ENCODE measurements at regions not wholly inside any gene's neighbourhood (a gene's known extent, or its start where the extent isn't known, plus 50 kb on each side); places are given as distances from the start of the nearest gene placed in this dataset.
"Not testable (repeated sequence)": the region's sequence is repeated elsewhere in the genome, so short reads cannot be mapped to it uniquely, and the experiment has no call there.

DNA sequence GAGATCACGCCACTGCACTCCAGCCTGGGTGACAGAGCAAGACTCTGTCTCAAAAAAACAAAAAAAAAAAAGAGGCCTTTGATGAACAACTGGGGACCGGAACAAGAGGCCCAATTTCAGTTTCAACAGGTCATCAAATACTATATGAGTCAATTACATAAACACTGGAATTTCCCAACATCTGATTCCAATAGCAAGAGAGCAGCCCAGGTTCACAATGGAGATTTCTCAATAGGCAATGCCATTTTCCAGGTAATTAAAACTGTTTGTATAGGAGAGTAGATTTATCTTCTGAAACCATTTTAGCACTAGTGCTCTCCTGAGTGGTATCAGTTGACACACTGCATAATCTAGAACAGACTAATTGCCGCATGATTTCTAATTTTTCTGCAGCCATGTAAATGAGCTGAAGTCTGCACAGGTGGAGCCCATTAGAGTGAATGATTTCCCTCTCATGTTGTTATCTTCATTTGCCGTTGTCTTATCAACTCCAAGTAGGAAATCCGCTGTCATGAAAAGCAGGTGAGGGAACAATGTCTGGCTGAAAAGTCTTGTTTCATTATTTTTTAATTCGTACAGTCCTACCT lies 264.1 kb upstream of the MEIS1 start:
- DNase-seq = no peak

DNA sequence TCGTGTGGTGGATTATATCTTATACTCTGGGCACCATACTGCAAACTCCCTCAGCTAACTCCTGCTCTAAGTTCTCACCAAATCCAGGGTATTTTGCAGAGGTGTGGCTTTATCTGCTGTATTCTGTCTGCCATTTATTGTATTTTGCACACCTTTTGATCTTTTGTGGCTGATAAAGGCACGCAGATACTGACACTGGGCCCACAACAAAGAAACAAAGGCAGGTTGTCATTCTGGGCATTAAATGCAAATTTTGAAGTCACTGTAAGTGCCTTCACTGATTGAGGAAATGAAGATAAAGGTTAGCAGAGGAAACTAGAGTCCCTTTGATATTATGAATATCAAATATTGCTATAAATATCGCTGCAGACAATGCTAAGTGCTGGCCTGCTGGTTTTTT lies 265.8 kb upstream of the MEIS1 start:
- no peak for DNase-seq

DNA sequence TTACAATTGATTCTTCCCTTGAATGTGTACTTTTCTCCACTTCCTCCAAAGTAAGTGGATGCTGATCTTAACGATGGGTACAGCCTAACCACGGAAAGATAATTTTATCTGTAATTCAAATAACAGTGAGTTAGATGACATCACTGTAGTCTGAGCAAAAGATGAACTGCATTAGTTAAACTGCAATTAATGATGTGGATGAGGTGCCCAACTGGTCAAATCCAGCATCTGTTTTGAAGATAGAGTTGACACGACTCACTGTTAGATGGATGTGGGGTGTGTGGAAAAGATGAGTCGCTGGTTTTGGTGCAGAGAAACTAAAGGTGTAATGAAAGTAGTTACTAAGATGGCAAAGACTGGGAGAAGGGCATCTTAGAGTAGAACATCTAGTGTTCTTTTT lies 270.5 kb upstream of the MEIS1 start:
- no peak for DNase-seq

DNA sequence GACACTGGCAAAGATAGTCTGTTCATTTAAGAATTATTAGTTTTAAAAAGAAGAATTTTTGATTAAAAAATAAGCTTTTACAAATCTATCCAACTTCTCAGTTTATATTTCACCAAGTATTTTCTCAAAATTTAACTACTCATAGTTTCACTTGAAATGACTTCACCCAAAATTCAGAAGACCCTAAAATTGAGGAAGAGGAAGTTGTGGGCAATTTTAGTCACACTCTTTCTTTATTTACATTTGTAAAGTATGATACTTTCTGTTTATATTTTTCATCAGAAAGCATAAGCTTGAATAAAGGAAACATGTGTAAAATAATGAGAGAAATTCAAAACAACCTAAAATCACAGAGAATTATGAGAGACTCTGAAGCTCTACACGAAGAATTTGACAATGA lies 278.8 kb upstream of the MEIS1 start:
- DNase-seq = no peak

DNA sequence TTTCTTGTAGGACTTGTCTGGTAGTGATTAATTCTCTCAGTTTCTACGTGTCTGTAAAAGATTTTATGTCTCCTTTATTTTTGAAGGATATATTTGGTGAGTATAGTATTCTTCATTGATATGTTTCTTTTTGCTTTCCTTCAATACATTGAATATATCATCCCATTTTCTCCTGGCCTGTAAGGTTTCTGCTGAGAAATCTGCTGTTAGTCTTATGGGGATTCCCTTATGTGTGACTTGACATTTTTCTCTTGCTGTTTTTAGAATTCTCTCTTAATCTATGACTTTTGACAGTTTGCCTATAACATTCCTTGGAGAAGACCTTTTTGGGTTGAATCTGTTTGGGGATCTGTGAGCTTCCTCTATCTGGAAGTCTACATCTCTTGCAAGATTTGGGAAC lies 281.0 kb upstream of the MEIS1 start:
- DNase-seq = no peak

DNA sequence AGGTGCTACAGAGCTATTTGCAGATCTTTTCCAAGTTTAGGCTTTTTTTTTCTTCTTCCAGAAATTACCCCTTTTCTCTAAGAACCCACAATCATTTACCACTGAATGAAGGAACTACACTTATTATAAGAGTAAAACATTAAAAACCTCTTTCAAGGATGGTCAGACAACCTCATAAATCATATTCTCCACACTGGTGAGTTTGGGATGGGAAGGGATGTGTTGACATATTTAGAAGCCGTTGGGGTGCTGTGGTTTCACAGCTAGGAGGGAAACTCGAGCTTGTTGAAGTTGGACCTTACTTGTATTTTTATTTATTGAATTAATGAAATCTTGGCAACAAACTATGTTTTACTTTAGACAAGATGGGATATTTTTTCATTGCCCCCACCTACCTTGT lies 289.4 kb upstream of the MEIS1 start:
- no peak for DNase-seq

DNA sequence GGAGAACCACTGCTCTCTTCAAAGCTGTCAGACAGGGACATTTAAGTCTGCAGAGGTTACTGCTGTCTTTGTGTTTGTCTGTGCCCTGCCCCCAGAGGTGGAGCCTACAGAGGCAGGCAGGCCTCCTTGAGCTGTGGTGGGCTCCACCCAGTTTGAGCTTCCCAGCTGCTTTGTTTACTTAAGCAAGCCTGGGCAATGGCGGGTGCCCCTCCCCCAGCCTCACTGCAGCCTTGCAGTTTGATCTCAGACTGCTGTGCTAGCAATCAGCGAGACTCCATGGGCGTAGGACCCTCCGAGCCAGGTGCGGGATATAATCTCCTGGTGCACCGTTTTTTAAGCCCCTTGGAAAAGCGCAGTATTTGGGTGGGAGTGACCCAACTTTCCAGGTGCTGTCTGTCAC lies 290.6 kb upstream of the MEIS1 start:
- not testable (repeated sequence) for DNase-seq

DNA sequence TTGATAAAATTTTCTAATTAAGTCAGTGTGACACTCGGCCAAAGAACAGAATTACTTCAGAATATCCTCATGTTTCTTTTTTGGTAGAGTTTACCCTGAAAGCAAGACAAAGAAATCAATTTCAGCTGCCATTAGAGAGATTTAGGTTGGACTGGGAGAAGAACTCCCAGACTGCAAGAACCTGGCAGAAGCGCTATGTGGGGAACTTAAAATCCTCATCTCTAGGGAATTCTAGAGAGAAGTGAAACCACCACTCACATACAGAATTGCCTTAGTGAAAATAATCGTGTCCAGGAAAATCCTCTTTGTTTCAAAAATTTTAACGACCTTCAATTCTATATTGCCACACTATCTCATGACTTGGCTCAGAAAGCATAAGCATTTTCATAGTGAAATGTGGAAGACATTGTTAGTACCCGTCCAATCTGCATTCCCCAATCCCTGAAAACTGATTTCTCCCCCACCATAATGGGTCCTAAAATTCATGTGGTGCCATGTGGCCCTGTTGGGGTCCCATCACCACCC lies 297.3 kb upstream of the MEIS1 start:
- DNase-seq = no peak

DNA sequence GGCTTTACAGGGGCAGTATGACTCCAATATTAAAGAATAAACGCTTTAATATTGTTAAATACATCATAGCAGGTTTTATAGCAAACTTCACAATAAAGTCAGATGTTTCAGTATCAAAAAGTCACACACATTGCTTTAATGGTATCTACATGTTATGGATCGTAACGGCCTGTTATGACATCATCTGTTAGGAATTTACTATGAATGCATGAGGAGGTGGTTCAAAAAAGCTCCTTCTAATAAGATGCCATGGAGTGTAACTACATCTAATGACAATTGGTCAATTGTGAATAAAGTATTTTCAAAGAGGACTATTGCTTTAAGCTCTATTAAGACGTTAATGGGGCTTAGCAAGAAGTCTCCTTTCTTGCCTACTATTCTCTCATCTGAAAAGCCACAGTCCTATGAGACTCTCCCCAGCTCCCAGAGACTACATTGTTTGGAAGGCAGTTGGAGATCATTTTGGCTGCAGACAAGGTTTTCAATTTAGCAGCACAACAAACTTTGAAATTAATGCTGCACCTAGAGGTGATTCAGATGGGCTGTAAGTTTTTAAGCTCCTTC lies 300.7 kb upstream of the MEIS1 start:
- DNase-seq = no peak

DNA sequence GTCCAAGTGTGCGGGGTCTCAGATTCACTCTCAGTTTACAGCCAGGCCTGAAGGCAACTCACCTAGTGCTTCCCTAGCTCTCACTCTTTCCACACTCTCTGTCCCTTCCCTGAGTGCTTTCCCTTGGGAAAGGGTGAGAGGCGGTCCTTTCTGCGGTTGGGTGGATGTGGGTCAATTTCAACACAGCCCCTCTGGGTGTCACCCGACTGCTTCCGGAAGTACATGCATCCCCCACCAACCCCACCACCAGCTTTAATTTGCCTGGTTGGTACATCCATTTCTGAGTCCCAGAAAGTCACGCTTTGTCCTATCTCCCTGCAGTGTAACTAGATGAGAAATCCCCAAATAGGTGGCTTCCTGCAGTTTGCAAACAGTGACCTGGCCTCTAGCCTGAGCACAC lies 307.3 kb upstream of the MEIS1 start:
- DNase-seq = no peak

DNA sequence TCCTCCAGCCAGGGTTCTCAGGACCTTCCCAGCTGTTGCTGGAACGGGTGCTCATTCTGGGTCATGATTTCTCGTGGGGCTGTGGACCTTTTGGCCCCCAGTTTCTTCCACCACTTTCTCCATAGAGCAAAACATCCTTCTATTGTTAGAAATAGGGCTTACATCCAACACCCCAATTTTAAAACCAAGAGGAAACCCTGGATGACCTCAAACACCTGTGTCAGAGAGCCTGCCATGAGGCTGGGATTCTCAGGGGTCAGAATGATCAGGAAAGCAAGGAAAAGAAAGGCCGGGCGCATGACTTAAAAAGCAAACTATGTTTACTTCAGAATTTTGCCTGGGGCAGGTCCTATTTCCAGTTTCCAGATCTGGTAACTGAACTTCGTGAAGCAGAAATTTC lies 307.9 kb upstream of the MEIS1 start:
- DNase-seq = no peak

DNA sequence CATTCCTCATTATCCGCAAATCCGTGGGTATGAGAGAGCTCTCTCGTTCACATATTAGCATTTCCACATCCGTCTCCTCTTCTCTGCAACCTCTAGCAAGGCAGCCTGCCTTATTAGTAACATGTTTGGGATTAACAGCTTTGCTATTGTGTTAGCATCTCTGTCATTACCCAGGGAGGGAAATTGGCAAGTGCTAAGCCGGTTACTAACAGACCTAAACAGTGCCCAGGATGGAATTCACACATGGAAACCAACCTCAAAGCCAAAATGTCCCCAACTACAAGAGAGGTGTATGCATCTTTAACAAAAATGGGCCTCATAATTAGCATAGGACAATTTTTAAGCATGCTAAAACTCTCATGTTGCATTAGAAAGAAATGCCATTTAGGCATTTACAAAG lies 309.0 kb upstream of the MEIS1 start:
- DNase-seq = no peak

DNA sequence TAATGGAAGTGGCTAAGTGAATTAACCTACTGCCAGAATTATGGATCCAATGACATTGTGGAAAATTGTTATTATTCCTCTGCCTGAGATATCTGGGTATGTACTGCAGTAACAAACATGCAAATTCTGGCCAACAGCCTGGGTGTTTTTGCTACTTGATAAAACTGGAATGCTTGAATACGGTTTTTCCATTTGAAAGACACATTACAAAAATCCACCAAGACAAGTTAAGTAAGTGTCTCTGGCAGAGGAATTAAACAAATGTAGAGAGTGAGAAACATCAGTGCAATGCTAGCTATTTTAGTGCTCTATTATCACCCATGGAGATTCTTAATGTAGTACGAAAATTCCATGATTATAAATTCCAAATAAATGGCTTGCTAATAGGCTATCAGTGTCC lies 312.4 kb upstream of the MEIS1 start:
- no peak for DNase-seq

DNA sequence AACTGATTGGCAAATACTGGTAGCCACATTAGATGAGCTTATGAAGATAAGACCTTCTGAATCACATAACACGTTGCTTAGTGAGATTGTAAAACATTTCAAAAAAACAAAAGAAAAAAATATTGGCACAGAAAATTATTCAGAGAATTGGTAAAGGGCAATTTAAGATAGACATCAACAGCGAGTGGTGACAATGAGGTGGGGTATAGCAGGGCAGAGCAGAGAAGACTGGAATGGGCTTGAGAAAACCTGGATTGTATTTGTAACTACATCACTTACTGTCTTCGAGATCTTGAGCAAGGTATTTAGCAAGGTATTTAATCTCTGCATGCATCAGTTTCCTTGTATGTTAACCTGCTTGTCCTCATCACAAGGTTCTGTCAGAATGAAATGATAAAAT lies 313.0 kb upstream of the MEIS1 start:
- DNase-seq = no peak

DNA sequence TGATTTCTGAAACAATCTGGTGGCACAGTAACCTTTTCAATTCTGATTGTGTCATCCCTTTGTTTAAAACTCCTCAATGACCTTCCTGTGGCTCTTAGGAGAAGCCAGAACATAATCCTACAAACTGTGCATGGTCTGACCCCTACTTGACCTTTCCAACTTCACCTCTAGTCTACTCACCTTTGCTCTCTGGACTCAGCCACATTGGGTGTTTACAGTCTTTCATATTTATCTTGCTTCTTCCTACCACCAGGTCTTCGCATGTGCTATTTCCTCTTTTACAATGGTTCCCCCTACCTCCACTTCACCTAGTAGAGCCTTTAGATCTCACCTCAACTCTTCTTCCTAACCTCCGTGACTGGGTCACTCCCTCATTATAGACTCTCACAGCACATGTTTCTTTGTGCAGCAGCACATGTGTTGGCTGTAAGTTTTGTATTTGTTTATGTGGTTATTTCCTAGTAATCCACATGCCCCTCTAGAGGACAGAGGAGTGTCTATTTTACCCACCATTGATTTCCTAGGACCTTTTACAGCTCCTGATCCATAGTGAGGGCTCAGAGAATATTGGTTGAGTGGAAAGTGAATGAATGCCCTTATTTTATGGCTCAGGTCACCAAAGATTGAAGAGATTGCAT lies 320.8 kb upstream of the MEIS1 start:
- DNase-seq = no peak

DNA sequence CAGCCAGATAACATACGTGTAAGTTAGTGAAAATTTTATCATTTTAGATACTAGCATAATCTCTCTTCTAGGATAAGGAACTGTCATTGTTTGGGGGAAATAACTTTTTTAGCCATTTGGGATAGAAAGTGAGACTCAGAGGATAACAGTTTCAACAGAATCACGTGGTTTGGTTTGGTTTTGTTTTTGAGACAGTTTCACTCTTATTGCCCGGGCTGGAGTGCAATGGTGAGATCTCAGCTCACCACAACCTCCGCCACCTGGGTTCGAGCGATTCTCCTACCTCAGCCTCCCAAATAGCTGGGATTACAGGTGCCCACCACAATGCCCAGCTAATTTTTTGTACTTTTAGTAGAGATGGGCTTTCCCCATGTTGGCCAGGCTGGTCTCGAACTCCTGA lies 323.2 kb upstream of the MEIS1 start:
- no peak for DNase-seq

DNA sequence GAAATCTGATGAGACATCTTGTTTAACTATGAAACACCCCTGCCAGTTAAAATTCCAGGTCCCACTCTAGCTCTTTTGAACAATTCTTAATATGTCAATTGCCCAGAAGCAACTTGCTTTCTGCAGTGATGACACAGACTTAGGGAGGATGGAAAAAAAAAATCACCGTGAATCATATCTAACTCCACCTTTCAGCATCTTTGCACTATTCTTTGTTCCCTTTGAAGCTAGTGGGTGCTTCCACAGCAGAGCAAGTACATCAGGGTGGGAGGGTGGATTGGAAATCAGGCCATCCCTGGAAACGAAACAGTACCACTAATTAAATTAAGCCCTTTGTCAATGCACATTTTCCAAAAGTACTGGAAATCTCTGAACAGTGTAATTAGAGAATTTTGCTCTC lies 324.3 kb upstream of the MEIS1 start:
- no peak for DNase-seq

DNA sequence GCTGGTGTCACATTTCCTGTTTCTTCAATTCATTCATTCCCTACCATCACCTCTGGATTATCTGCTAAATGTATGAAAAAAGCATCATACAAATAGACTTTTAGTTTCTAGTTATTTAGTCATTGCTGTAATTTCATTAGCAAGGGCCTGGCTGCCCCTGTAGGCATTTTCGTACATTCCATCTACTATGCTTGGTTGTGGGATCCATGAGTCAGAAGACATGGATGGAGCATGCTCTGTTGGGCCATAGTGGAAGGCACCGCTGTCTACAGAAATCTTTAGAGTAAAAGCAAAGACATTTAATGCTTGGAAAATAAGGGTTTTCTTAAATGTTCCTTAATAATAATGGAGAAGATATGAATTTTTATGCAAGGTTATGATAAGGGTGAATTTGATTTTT lies 324.8 kb upstream of the MEIS1 start:
- no peak for DNase-seq

DNA sequence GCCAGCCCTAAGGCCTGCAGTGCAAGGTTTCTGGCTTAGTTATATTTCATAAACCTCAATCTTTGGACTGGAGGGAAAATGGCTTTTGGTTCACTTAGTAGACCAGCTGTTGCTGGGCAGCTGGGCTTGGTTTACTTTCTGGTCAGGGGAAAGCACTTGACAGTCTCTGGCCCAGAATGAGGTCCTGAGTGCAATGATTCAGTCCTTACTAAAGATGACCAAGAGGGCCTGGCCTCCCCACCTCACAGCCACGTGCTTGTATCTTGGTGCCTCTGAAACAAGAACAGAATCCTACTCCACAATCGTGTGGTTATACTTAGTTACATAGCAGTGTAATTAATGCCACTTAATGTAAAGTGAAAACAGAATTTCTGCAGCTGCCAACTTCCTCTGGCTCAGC lies 325.5 kb upstream of the MEIS1 start:
- no peak for DNase-seq

DNA sequence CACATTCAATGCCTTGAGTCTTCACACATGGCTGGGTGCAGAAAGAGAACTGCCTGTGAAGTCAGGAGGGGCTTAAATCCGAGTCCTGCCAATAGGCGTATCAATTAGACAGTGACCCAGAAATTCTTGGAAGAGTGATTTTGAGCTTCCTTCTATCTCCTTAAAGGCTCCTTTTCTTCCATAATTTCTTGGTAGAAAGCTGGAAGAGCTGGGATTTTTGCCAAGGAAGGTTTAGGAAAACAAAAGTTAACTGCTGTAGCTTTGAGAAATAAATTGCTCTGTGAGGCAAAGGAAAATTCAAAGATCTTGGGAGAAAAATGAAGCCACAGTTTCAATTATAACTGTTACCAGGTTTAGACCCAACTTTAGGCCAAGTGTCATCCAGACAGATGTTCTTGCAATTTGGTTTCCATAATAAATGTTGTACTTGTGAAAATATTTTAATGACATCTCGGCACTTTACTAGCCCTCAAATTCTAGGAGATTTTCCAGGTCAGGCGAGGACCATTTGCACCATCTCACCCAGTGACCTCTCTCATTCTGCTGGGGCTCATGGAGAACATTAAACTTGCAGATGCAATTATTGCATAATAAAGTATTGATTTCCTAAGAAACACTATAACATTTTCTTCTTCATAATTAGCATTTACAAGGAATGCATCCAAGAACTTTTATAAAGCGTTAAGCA lies 329.7 kb upstream of the MEIS1 start:
- no peak for DNase-seq

DNA sequence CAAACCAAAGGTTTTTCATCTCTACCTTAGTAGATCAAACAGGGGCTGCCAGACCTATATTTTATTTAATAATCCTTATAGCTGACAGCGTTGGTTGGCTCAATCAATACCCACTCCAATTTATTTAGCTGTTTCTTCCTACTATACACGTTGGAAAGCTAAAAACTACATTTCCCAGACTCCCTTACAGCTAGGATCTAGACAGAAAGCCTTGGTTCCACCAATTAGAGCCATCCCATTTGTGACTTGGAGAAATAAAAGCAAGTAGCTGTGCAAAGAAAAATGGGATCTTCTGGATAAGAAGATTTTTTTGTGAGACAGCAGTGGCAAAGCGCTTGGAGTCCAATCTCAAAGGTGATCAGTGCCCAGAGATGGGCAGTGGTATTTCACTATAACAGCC lies 331.3 kb upstream of the MEIS1 start:
- DNase-seq = no peak

DNA sequence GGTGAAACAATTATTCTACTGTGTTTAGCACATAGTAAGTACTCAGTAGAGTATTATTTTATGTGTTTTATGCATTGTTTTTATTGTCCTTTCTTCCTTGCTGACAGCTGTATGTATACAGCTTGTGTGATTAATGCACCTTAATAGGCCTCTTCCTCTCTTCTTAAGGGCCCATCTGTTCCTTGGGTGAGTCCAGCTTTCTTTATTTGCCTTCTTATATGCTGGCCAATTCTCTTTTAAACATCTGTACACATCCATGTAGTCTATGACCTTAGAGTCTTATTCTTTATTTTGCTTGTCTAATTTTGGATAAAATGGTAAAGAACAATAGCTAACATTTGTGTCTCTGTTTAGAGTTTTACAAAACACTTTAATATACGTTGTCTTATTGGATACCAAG lies 333.7 kb upstream of the MEIS1 start:
- no peak for DNase-seq

DNA sequence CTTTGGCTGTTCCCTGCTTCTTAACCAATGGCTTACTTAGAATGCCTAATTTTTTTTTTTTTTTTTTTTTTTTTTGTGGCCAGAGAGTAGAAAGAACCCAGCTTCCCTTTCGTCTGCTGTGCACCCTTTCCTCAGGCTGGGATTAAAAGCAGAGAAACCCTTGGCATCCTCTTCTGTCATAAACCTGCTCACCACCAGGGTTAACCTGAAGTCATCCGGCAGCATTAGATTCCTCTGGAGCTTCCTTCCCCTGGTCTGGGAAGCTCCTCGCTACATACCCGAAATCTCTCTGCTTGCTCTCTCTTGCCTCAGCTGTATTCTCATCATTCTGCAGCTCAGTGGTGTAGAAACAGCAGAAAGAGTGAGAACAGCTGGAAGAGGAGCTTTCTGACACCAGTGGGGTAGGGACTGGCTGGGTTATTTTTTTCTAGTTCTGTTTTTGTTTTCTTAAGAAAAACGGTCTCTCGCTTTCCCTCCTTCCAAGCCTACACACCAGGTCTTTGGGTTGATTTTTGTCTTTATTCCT lies 339.0 kb upstream of the MEIS1 start:
- no peak for DNase-seq

DNA sequence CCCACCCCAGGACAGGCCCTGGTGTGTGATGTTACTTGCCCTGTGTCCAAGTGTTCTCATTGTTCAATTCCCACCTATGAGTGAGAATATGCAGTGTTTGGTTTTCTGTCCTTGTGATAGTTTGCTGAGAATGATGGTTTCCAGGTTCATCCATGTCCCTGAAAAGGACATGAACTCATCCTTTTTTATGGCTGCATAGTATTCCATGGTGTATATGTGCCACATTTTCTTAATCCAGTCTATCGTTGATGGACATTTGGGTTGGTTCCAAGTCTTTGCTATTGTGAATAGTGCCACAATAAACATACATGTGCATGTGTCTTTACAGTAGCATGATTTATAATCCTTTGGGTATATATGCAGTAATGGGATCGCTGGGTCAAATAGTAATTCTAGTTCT lies 340.2 kb upstream of the MEIS1 start:
- DNase-seq = not testable (repeated sequence)
